Sigmoid colon (tissue), 6 donors: ENCODE measurements at regions not wholly inside any gene's neighbourhood (a gene's known extent, or its start where the extent isn't known, plus 50 kb on each side); places are given as distances from the start of the nearest gene placed in this dataset.

ENCODE experiments used
- DNase-seq: peaks from one replicate; pipeline ENCODE4 v3.0.0-alpha.2; 2019
- H3K27ac ChIP-seq, 4 donors: fragments of 200-600 bp; sonication (generic); one replicate each; pipeline ENCODE4 v1.5.1; 2016 to 2019; ENCODE audit warnings: mild to moderate bottlenecking in 1 of 4
- H3K27me3 ChIP-seq, 3 donors: fragments of 200-600 bp; sonication (generic); one replicate each; pipeline ENCODE4 v1.5.1; 2019; ENCODE audit warnings: mild to moderate bottlenecking in 1 of 3
- H3K36me3 ChIP-seq, 4 donors: fragments of 200-600 bp; sonication (generic); one replicate each; pipeline ENCODE4 v1.5.1; 2016 to 2019
- H3K4me1 ChIP-seq, 4 donors: fragments of 200-600 bp; sonication (generic); one replicate each; pipeline ENCODE4 v1.5.1; 2017 to 2019
- H3K4me3 ChIP-seq, 4 donors: fragments of 200-600 bp; sonication (generic); one replicate each; pipeline ENCODE4 v1.5.1; 2017 to 2019; ENCODE audit warnings: mild to moderate bottlenecking in 2 of 4, moderate library complexity in 1 of 4
- H3K9me3 ChIP-seq, 4 donors: fragments of 200-600 bp in 3 of 4; sonication (generic) in 3 of 4; one replicate each; pipeline versions ENCODE4 v1.5.1 to v1.6.1; 2013 to 2019
- EP300 ChIP-seq, 4 donors: sonication (generic); formaldehyde crosslinking; IDR thresholded peaks; one replicate each; pipeline ENCODE4 v1.6.1; 2017; ENCODE audit warnings: antibody characterized with exemption in 4 of 4
- POLR2A ChIP-seq, 2 donors: fragments of 450-650 bp; IDR thresholded peaks; one replicate each; pipeline ENCODE4 v1.6.1; 2016; ENCODE audit warnings: antibody characterized with exemption in 2 of 2, mild to moderate bottlenecking in 2 of 2, moderate library complexity in 2 of 2
- POLR2AphosphoS5 ChIP-seq, 4 donors: sonication (generic); formaldehyde crosslinking; IDR thresholded peaks; one replicate each; pipeline ENCODE4 v1.6.1; 2017; ENCODE audit warnings: antibody characterized with exemption in 4 of 4
- WGBS, 2 donors: extraction: QIAGEN DNeasy Blood & Tissue Kit; methylation state at CpG; one replicate each; pipeline ENCODE4 v1.1.7; 2013; 5-methylcytosine and 5-hydroxymethylcytosine counted together
- intact Hi-C: fragments of 100-400 bp; cut with DNase I; formaldehyde crosslinking; loops from one replicate; pipeline ENCODE4 v1.15.1; 2023
- TF ChIP-seq, protein P1 (sequence below), 4 experiments: fragments of 450-650 bp in 3 of 4; fragments of 200-600 bp in 1 of 4; IDR thresholded peaks; one replicate each; pipeline ENCODE4 v1.5.1; 2016 to 2019; ENCODE audit warnings: antibody characterized with exemption in 4 of 4, mild to moderate bottlenecking in 3 of 4, moderate library complexity in 2 of 4
- donor health status: healthy with polysubstance abuse.
- donor health status: healthy.

DNA sequence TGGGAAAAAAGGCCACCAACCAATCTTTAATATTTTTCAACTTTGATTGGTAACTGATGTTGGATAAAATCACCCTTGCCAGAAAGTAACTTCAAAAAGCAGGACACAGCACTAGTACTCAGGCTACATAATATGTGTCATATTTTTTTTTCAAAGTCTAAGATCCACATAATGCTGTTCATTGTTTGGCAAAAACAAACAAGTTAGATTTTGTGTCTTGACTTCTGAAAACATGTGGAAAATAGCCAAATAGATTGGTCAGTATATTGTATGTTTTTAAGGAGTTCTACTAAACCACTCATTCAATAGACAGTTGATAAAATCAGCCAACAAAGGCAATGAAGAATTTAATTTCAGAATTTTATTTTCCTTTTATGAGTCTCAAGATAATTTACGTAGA, 111.7 kb upstream of the CCDC54 start:
- no peak for DNase-seq
- Histone ChIP-seq H3K36me3 (no peaks in the 10 kb centered on the region), H3K4me3 (no peak overlapping the region), H3K27me3 (no peaks in the 10 kb centered on the region), H3K9me3 (no peaks in the 10 kb centered on the region), H3K4me1 (no peaks in the 10 kb centered on the region), H3K27ac (no peak overlapping the region)
- WGBS, 2 donors, result 63 to 81% methylated on average over 1 of the region's 1 CpG
- TF ChIP-seq POLR2AphosphoS5 (IDR thresholded peaks at IDR 0.05) (no peak), EP300 (IDR thresholded peaks at IDR 0.05) (no peak)
- TF ChIP-seq, protein P1, sequence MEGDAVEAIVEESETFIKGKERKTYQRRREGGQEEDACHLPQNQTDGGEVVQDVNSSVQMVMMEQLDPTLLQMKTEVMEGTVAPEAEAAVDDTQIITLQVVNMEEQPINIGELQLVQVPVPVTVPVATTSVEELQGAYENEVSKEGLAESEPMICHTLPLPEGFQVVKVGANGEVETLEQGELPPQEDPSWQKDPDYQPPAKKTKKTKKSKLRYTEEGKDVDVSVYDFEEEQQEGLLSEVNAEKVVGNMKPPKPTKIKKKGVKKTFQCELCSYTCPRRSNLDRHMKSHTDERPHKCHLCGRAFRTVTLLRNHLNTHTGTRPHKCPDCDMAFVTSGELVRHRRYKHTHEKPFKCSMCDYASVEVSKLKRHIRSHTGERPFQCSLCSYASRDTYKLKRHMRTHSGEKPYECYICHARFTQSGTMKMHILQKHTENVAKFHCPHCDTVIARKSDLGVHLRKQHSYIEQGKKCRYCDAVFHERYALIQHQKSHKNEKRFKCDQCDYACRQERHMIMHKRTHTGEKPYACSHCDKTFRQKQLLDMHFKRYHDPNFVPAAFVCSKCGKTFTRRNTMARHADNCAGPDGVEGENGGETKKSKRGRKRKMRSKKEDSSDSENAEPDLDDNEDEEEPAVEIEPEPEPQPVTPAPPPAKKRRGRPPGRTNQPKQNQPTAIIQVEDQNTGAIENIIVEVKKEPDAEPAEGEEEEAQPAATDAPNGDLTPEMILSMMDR (IDR thresholded peaks at IDR 0.05), result no peak
- intact Hi-C loops, result no loop called here

DNA sequence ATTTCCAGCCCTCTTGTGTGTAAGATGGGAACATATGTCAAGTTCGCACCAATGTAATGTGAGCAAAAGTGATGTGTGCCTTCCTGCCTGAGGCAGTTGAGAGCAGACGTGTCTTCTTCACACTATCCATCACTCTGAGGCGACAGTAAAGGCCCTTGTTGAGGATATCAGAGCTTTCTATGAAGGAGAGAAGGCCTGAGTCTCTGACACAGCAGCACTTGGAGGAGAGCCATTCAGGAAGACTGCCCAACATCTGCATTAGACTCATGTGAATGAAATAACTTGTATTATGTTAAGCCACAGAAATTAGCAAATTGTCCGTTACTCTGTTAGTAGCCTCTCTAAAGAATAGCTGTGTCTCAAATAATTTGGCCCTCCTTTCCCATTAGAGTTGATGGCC, 108.8 kb upstream of the CCDC54 start:
- Histone ChIP-seq H3K4me1 (no peaks in the 10 kb centered on the region), H3K27me3 (no peaks in the 10 kb centered on the region), H3K36me3 (no peaks in the 10 kb centered on the region), H3K4me3 (no peak overlapping the region), H3K27ac (no peak overlapping the region), H3K9me3 (no peaks in the 10 kb centered on the region)
- intact Hi-C loops, result no loop called here
- WGBS, 2 donors, result 91 to 93% methylated on average over 4 of the region's 4 CpGs
- TF ChIP-seq, protein P1 (IDR thresholded peaks at IDR 0.05), result no peak
- TF ChIP-seq POLR2AphosphoS5 (IDR thresholded peaks at IDR 0.05) (no peak), POLR2A (IDR thresholded peaks at IDR 0.05) (no peak), EP300 (IDR thresholded peaks at IDR 0.05) (no peak)
- DNase-seq, result no peak

DNA sequence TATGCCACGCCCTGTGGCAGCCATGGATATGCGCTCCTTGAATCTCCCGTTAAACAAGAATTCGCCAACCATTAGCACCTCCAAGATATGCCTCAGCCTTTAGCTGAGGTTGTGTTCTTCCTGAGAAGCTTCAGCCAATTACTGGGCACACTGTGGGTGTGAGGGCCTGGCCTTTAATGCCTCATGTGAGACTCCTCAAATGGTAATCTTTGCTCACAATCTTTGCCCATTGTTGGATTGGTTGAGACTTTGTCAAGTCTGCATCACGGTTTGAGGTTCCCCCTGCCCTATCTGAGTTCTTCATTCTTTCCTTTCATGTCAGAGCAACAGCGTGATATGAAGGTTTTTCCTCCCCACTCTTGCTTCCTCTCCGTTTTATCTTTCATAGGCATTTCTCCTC, 108.1 kb upstream of the CCDC54 start:
- Histone ChIP-seq H3K27ac (no peak overlapping the region), H3K4me1 (no peaks in the 10 kb centered on the region), H3K27me3 (no peaks in the 10 kb centered on the region), H3K36me3 (no peaks in the 10 kb centered on the region), H3K9me3 (no peaks in the 10 kb centered on the region), H3K4me3 (no peak overlapping the region)
- TF ChIP-seq POLR2AphosphoS5 (IDR thresholded peaks at IDR 0.05) (no peak), POLR2A (IDR thresholded peaks at IDR 0.05) (no peak), EP300 (IDR thresholded peaks at IDR 0.05) (no peak)
- TF ChIP-seq, protein P1 (IDR thresholded peaks at IDR 0.05), result no peak
- no peak for DNase-seq
- intact Hi-C loops, result no loop called here
- WGBS, 2 donors, result 78 to 89% methylated on average over 7 of the region's 7 CpGs

DNA sequence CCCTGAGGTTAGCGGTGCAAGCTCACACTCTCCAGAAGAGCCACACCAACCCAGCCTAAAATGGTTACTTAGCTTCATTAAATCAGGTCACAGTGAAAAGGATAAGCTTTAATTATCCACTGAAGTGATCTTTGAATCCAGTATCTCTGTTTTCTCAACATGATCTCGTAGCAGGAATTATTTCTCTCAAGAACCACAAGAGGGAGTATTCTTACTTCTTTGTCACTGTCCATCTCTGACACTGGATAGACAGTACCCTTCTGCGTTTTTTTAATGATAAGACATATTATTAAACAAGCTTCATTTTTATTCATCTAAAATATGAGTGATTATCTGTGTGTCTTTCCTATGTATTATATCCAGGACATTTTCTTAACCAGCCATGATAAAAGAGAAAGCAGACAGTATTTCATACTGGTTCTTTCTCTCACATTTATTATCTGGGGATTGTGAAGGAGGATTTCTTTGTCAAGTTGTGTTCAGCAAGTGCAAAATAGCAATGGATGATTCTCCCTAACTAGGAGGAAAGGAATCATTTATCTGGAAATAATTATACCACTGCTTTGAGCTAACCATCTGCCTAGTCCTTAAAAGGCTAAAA, 105.4 kb upstream of the CCDC54 start:
- 9 to 15% methylated on average over 3 of the region's 3 CpGs for WGBS, 2 donors
- DNase-seq, result no peak
- Histone ChIP-seq H3K9me3 (no peaks in the 10 kb centered on the region), H3K4me1 (no peaks in the 10 kb centered on the region), H3K27ac (no peak overlapping the region), H3K4me3 (no peak overlapping the region), H3K36me3 (no peaks in the 10 kb centered on the region), H3K27me3 (no peaks in the 10 kb centered on the region)
- no peak for TF ChIP-seq POLR2A (IDR thresholded peaks at IDR 0.05)
- no peak for TF ChIP-seq EP300 (IDR thresholded peaks at IDR 0.05)
- TF ChIP-seq, protein P1 (IDR thresholded peaks at IDR 0.05), result peak; percentile 35 to 67 (median 57)
- no peak for TF ChIP-seq POLR2AphosphoS5 (IDR thresholded peaks at IDR 0.05)
- intact Hi-C loops, result loop anchor here (2.0 to 10.0 kb wide), 3 partner anchors 149 to 470 kb away; partner anchors contain the start of gene BBX

DNA sequence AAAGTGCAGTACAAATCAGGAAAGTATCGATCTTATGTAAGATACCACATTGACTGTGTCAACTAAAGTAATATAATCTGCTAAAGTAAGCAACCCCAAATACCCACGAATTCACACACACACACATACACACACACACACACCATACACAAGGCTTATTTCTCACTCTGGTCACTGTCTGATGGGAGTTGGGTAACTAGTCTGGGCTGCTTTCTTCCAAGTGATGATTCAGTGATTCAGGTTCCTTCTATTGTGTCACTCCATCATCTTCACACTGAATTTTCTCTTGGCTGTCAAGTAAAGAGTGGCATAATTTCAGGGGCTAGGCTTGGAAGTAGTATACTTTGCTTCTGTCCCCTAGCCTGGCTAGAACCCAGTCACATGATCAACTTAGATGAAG, 104.8 kb upstream of the CCDC54 start:
- no peak for DNase-seq
- no peak overlapping the region for H3K4me3 ChIP-seq
- H3K9me3 ChIP-seq, result no peaks in the 10 kb centered on the region
- WGBS, 2 donors, result 73 to 93% methylated on average over 2 of the region's 2 CpGs
- H3K36me3 ChIP-seq, result no peaks in the 10 kb centered on the region
- no peak overlapping the region for H3K27ac ChIP-seq
- intact Hi-C loops, result loop anchor here (2.0 to 10.0 kb wide), 3 partner anchors 148 to 470 kb away; partner anchors contain the start of gene BBX
- no peaks in the 10 kb centered on the region for H3K4me1 ChIP-seq
- no peaks in the 10 kb centered on the region for H3K27me3 ChIP-seq
- TF ChIP-seq EP300 (IDR thresholded peaks at IDR 0.05) (no peak), POLR2A (IDR thresholded peaks at IDR 0.05) (no peak), POLR2AphosphoS5 (IDR thresholded peaks at IDR 0.05) (no peak)
- TF ChIP-seq, protein P1 (IDR thresholded peaks at IDR 0.05), result no peak
